ENCODE measurements at regions not wholly inside any gene's neighbourhood (a gene's known extent, or its start where the extent isn't known, plus 50 kb on each side); places are given as distances from the start of the nearest gene placed in this dataset.

DNA sequence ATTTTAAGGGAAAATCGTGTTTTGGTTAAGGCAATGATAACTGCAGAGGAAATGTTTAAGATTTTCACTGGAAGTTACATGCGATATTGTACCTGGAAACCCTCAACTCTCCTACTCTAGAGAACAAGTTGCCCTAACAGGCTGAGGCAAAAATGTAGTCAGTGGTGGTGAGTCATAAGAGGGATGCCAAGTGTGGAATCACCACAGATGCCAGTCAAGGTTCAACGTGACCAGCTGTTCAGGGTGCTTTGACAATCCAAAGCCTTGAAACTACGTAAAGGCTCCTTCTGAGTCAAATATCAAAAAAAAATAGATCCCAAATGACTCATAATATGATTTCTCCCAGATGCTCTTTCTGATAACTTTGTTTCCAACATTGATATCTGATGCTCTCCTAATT, 77.9 kb upstream of the AFF2 start:
- TF ChIP-seq, protein P1, sequence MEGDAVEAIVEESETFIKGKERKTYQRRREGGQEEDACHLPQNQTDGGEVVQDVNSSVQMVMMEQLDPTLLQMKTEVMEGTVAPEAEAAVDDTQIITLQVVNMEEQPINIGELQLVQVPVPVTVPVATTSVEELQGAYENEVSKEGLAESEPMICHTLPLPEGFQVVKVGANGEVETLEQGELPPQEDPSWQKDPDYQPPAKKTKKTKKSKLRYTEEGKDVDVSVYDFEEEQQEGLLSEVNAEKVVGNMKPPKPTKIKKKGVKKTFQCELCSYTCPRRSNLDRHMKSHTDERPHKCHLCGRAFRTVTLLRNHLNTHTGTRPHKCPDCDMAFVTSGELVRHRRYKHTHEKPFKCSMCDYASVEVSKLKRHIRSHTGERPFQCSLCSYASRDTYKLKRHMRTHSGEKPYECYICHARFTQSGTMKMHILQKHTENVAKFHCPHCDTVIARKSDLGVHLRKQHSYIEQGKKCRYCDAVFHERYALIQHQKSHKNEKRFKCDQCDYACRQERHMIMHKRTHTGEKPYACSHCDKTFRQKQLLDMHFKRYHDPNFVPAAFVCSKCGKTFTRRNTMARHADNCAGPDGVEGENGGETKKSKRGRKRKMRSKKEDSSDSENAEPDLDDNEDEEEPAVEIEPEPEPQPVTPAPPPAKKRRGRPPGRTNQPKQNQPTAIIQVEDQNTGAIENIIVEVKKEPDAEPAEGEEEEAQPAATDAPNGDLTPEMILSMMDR (IDR thresholded peaks at IDR 0.05): no peak
- no peak for TF ChIP-seq POLR2AphosphoS5 (IDR thresholded peaks at IDR 0.05)
